Glutamatergic neuron (in vitro differentiated cells): ENCODE measurements at regions not wholly inside any gene's neighbourhood (a gene's known extent, or its start where the extent isn't known, plus 50 kb on each side); places are given as distances from the start of the nearest gene placed in this dataset.

ENCODE experiments used
- DNase-seq: peaks from one replicate; pipeline ENCODE4 v3.0.0; 2022
- H3K27ac Mint-ChIP-seq: one replicate; pipeline ENCODE4 v1.8.0; 2020; ENCODE audit warnings: mild to moderate bottlenecking, mixed read lengths, inconsistent platforms; ENCODE audit not compliant: unreplicated experiment
- H3K27me3 Mint-ChIP-seq: one replicate; pipeline ENCODE4 v1.8.0; 2020; ENCODE audit warnings: mild to moderate bottlenecking, moderate library complexity, mixed read lengths, inconsistent platforms; ENCODE audit not compliant: unreplicated experiment
- H3K36me3 Mint-ChIP-seq: one replicate; pipeline ENCODE4 v1.8.0; 2020; ENCODE audit warnings: mild to moderate bottlenecking, mixed read lengths, inconsistent platforms; ENCODE audit not compliant: unreplicated experiment
- H3K4me1 Mint-ChIP-seq: one replicate; pipeline ENCODE4 v1.8.0; 2020; ENCODE audit warnings: mild to moderate bottlenecking, low read depth, mixed read lengths, inconsistent platforms; ENCODE audit not compliant: unreplicated experiment
- H3K4me3 Mint-ChIP-seq: one replicate; pipeline ENCODE4 v1.8.0; 2020; ENCODE audit warnings: mild to moderate bottlenecking, mixed read lengths, inconsistent platforms; ENCODE audit not compliant: unreplicated experiment
- H3K9me3 Mint-ChIP-seq: one replicate; pipeline ENCODE4 v1.8.0; 2020; ENCODE audit warnings: mild to moderate bottlenecking, moderate library complexity, mixed read lengths, inconsistent platforms; ENCODE audit not compliant: unreplicated experiment
- TF ChIP-seq, protein P1 (sequence below): fragments of 200-600 bp; sonication (generic); IDR thresholded peaks from one replicate; pipeline ENCODE4 v1.5.0; 2021; ENCODE audit not compliant: partially characterized antibody, unreplicated experiment

DNA sequence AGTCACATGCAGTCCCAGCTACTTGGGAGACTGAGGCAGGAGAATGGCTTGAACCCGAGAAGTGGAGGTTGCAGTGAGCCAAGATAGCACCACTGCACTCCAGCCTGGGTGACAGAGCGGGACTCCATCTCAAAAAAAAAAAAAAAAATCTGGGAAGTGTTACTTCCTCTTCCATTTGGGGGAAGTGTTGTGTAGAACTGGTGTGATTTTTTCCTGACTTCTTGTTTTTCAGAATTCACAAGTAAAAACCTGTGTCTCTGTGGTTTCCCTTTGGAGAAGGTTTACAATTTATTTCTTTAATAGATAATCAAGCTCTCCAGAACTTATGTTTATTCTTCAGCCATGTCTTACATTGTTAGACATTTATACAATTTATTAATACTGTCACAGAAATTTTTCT, 396.1 kb downstream of the BRD1 start:
- peaks cover 24% of the 10 kb centered on the region for H3K9me3 Mint-ChIP-seq
- TF ChIP-seq, protein P1, sequence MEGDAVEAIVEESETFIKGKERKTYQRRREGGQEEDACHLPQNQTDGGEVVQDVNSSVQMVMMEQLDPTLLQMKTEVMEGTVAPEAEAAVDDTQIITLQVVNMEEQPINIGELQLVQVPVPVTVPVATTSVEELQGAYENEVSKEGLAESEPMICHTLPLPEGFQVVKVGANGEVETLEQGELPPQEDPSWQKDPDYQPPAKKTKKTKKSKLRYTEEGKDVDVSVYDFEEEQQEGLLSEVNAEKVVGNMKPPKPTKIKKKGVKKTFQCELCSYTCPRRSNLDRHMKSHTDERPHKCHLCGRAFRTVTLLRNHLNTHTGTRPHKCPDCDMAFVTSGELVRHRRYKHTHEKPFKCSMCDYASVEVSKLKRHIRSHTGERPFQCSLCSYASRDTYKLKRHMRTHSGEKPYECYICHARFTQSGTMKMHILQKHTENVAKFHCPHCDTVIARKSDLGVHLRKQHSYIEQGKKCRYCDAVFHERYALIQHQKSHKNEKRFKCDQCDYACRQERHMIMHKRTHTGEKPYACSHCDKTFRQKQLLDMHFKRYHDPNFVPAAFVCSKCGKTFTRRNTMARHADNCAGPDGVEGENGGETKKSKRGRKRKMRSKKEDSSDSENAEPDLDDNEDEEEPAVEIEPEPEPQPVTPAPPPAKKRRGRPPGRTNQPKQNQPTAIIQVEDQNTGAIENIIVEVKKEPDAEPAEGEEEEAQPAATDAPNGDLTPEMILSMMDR = no peak
- H3K36me3 Mint-ChIP-seq = peaks cover 10% of the 10 kb centered on the region
- H3K27me3 Mint-ChIP-seq = no peaks in the 10 kb centered on the region
- DNase-seq = no peak
- H3K4me3 Mint-ChIP-seq = no peak overlapping the region
- H3K4me1 Mint-ChIP-seq = no peaks in the 10 kb centered on the region
- H3K27ac Mint-ChIP-seq = no peak overlapping the region

- H3K9me3 Mint-ChIP-seq = peaks cover 19% of the 10 kb centered on the region
Observed at GRCh38 chr22:49429066-49429465, 398.6 kb downstream of the BRD1 start.

DNA sequence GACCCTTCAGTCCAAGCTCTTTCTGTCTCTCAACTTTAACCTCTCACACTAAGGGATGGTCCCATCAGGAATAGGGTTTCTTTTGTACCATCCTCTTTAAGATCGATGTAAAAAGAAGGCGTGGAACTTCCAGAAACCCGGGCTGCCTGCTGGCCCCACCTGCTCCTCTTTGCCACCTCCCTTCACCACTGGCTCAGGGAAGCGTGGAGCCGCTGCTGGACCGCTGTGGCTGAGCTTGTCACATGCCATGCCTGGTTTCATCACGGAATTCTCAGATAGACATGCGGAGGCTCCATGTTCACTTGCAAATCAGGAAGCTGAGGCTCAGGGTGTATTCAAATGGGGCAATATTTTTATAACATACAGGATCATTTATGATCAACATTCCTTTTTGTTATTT, 399.7 kb downstream of the BRD1 start:
- no peak for DNase-seq
- Mint-ChIP-seq H3K4me1 (no peaks in the 10 kb centered on the region), H3K27me3 (peaks cover 3% of the 10 kb centered on the region), H3K27ac (no peak overlapping the region), H3K36me3 (peaks cover 15% of the 10 kb centered on the region), H3K4me3 (no peak overlapping the region), H3K9me3 (peaks cover 22% of the 10 kb centered on the region)
- TF ChIP-seq, protein P1 = no peak

More at GRCh38 chr22:49429066-49429465, 398.6 kb downstream of the BRD1 start:
- DNase-seq = no peak
- peaks cover 10% of the 10 kb centered on the region for H3K36me3 Mint-ChIP-seq
- no peak overlapping the region for H3K27ac Mint-ChIP-seq
- TF ChIP-seq, protein P1 = no peak
- peaks cover 3% of the 10 kb centered on the region for H3K27me3 Mint-ChIP-seq
- no peaks in the 10 kb centered on the region for H3K4me1 Mint-ChIP-seq
- no peak overlapping the region for H3K4me3 Mint-ChIP-seq

DNA sequence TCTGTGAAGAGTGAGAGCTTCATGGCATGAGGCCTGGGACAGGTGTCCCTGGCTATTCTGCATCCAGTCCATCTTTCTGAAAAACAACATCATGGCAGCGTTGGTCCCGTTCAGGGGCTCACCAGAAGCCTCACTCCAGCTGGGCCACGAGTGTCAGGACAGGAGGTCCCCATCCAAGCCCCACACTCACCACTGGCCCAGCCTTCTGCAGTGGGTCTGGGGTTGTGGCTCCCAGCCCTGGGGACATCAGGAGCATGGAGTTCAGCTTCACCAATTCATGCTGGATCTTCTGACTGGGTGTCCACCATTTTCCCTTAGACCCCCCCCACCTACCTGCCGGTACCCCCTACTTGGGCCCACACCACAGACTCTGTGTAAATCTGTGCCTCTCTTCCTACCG, 400.3 kb downstream of the BRD1 start:
- Mint-ChIP-seq H3K27ac (no peak overlapping the region), H3K4me1 (no peaks in the 10 kb centered on the region), H3K4me3 (no peak overlapping the region), H3K9me3 (peaks cover 22% of the 10 kb centered on the region), H3K27me3 (peaks cover 3% of the 10 kb centered on the region), H3K36me3 (peaks cover 15% of the 10 kb centered on the region)
- no peak for DNase-seq
- TF ChIP-seq, protein P1 = no peak

- H3K36me3 Mint-ChIP-seq = peaks cover 15% of the 10 kb centered on the region
- H3K9me3 Mint-ChIP-seq = peaks cover 19% of the 10 kb centered on the region
- H3K27me3 Mint-ChIP-seq = peaks cover 3% of the 10 kb centered on the region
Observed at GRCh38 chr22:49426618-49427266, 400.9 kb downstream of the BRD1 start.

More at GRCh38 chr22:49426618-49427266, 400.9 kb downstream of the BRD1 start:
- no peak for DNase-seq
- Mint-ChIP-seq H3K4me3 (no peak overlapping the region), H3K27ac (no peak overlapping the region), H3K4me1 (no peaks in the 10 kb centered on the region)
- TF ChIP-seq, protein P1 = no peak
